ENCODE measurements at regions not wholly inside any gene's neighbourhood (a gene's known extent, or its start where the extent isn't known, plus 50 kb on each side); places are given as distances from the start of the nearest gene placed in this dataset.
A peak's percentile ranks its signal among the peaks of the same experiment; 100 is the strongest.
"Not testable (repeated sequence)": the region's sequence is repeated elsewhere in the genome, so short reads cannot be mapped to it uniquely, and the experiment has no call there.

GRCh38 chr6:130632897-130633296 is 194.3 kb upstream of the SMLR1 start:
- H3K9me3 Mint-ChIP-seq (ENCODE audit: low read depth), result peaks cover 15% of the 10 kb centered on the region
- peaks cover 5% of the 10 kb centered on the region for H3K36me3 Mint-ChIP-seq (ENCODE audit: low read depth)
- H3K27me3 Mint-ChIP-seq (ENCODE audit: low read depth), result no peaks in the 10 kb centered on the region
- DNase-seq (ENCODE audit: low spot score), result no peak
- H3K4me1 Mint-ChIP-seq (ENCODE audit: low read depth), result peaks cover 5% of the 10 kb centered on the region
- TF ChIP-seq CTCF (IDR thresholded peaks at IDR 0.05), result no peak
- H3K4me3 Mint-ChIP-seq (ENCODE audit: unreplicated experiment), result no peak overlapping the region
- H3K27ac Mint-ChIP-seq (ENCODE audit: unreplicated experiment), result no peak overlapping the region

- Mint-ChIP-seq H3K4me3 (ENCODE audit: unreplicated experiment) (no peak overlapping the region), H3K9me3 (ENCODE audit: low read depth) (peaks cover 25% of the 10 kb centered on the region), H3K4me1 (ENCODE audit: low read depth) (peaks cover 16% of the 10 kb centered on the region), H3K36me3 (ENCODE audit: low read depth) (peaks cover 2% of the 10 kb centered on the region), H3K27ac (ENCODE audit: unreplicated experiment) (no peak overlapping the region), H3K27me3 (ENCODE audit: low read depth) (no peaks in the 10 kb centered on the region)
- TF ChIP-seq CTCF (IDR thresholded peaks at IDR 0.05), result no peak
- no peak for DNase-seq (ENCODE audit: low spot score)
Observed at GRCh38 chr6:130643361-130643760, 183.8 kb upstream of the SMLR1 start.

- TF ChIP-seq CTCF (IDR thresholded peaks at IDR 0.05), result no peak
- H3K4me1 Mint-ChIP-seq (ENCODE audit: low read depth), result peaks cover 16% of the 10 kb centered on the region
- no peak overlapping the region for H3K4me3 Mint-ChIP-seq (ENCODE audit: unreplicated experiment)
- H3K27me3 Mint-ChIP-seq (ENCODE audit: low read depth), result no peaks in the 10 kb centered on the region
- DNase-seq (ENCODE audit: low spot score), result no peak
- H3K9me3 Mint-ChIP-seq (ENCODE audit: low read depth), result peaks cover 18% of the 10 kb centered on the region
- H3K36me3 Mint-ChIP-seq (ENCODE audit: low read depth), result no peaks in the 10 kb centered on the region
- no peak overlapping the region for H3K27ac Mint-ChIP-seq (ENCODE audit: unreplicated experiment)
Observed at GRCh38 chr6:130644175-130644574, 183.0 kb upstream of the SMLR1 start.

DNA sequence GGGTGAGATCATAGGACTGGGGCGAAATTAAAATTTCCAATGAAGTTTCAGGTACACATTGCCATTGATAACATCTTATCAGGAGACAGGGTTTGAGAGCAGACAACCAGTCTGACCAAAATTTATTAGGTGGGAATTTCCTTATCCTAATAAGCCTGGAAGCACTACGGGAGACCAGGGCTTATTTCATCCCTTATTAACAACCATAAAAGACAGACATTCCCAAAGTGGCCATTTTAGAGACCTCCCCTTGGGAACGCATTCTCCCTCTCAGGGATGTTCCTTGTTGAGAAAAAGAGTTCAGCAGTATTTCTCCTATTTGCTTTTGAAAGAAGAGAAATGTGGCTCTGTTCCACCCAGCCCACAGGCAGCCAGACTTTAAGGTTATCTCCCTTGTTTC is 182.4 kb upstream of the SMLR1 start:
- not testable (repeated sequence) for H3K27ac Mint-ChIP-seq (ENCODE audit: unreplicated experiment); H3K36me3 Mint-ChIP-seq (ENCODE audit: low read depth); H3K4me3 Mint-ChIP-seq (ENCODE audit: unreplicated experiment); DNase-seq (ENCODE audit: low spot score); H3K27me3 Mint-ChIP-seq (ENCODE audit: low read depth)
- Mint-ChIP-seq H3K9me3 (ENCODE audit: low read depth) (peaks cover 14% of the 10 kb centered on the region), H3K4me1 (ENCODE audit: low read depth) (peaks cover 16% of the 10 kb centered on the region)

DNA sequence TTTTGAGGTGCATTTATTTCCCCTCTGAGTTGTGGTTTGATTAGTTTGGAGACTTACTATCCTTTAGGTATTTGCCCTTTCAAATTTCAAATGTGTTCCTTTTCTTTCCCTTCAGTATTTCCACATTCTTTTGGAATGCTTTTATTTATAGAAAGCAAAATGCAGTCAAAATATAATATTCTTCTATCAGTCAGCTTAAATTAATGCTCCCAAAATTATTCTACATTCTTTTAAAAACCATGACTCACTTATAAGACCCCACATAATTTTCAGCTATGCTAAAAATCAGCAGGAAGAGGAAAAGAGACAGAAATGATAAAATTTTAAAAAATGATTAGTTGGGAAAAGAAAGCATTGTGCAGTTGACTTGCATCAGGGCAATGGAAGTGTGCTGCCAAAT is 180.0 kb upstream of the SMLR1 start:
- Mint-ChIP-seq H3K27ac (ENCODE audit: unreplicated experiment) (peak overlapping the region; percentile 25), H3K27me3 (ENCODE audit: low read depth) (no peaks in the 10 kb centered on the region), H3K4me3 (ENCODE audit: unreplicated experiment) (no peak overlapping the region), H3K4me1 (ENCODE audit: low read depth) (peaks cover 16% of the 10 kb centered on the region), H3K36me3 (ENCODE audit: low read depth) (no peaks in the 10 kb centered on the region), H3K9me3 (ENCODE audit: low read depth) (peaks cover 14% of the 10 kb centered on the region)
- DNase-seq (ENCODE audit: low spot score), result no peak
- TF ChIP-seq CTCF (IDR thresholded peaks at IDR 0.05), result no peak

DNA sequence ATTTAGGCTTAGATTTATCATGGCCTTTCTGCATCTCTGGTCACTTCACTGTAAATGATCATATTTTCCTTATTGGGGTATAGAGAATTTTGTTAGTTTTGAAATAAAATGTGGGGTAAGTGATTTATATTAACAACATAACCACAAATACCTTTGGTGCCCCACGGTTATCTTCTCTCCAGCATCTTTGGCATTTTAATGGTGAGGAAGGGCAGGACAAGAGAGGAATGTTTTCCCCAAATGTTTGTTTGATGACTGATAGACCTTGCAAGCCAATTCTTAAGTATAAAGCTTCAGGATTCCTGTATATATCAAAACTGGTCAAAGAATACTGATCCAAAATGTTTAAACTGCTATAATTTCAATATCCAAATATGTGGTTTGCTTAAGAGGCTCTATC is 171.6 kb upstream of the SMLR1 start:
- Mint-ChIP-seq H3K27ac (ENCODE audit: unreplicated experiment) (no peak overlapping the region), H3K4me3 (ENCODE audit: unreplicated experiment) (no peak overlapping the region), H3K4me1 (ENCODE audit: low read depth) (no peaks in the 10 kb centered on the region), H3K36me3 (ENCODE audit: low read depth) (no peaks in the 10 kb centered on the region), H3K27me3 (ENCODE audit: low read depth) (no peaks in the 10 kb centered on the region), H3K9me3 (ENCODE audit: low read depth) (no peaks in the 10 kb centered on the region)
- no peak for TF ChIP-seq CTCF (IDR thresholded peaks at IDR 0.05)
- no peak for DNase-seq (ENCODE audit: low spot score)

All from chondrocyte (in vitro differentiated cells).